MM.1S (cell line): ENCODE measurements at regions not wholly inside any gene's neighbourhood (a gene's known extent, or its start where the extent isn't known, plus 50 kb on each side); places are given as distances from the start of the nearest gene placed in this dataset.

Experiments used
- DNase-seq: peaks from one replicate; pipeline ENCODE4 v3.0.0-alpha.2; 2015
- H2AFZ ChIP-seq: fragments of 300-600 bp; sonication (generic); 2 replicates; pipeline ENCODE4 v1.6.0; 2016; ENCODE audit warnings: antibody characterized with exemption, low read length
- H3F3A ChIP-seq: fragments of 300-600 bp; sonication (generic); 2 replicates; pipeline ENCODE4 v1.6.1; 2016; ENCODE audit warnings: mild to moderate bottlenecking, antibody characterized with exemption, low read length, moderate library complexity, mixed read lengths; ENCODE audit not compliant: insufficient read depth
- H3K27ac ChIP-seq: fragments of 300-600 bp; sonication (generic); 2 replicates; pipeline ENCODE4 v1.5.1; 2016; ENCODE audit warnings: mild to moderate bottlenecking, low read length
- H3K27me3 ChIP-seq: fragments of 300-600 bp; sonication (generic); replicated peaks from 2 replicates; pipeline ENCODE4 v1.6.0; 2016; ENCODE audit warnings: low read length; ENCODE audit not compliant: insufficient read depth
- H3K36me3 ChIP-seq: fragments of 300-600 bp; sonication (generic); replicated peaks from 2 replicates; pipeline ENCODE4 v1.6.1; 2016; ENCODE audit warnings: mild to moderate bottlenecking, low read length, mixed read lengths; ENCODE audit not compliant: insufficient read depth
- H3K4me1 ChIP-seq: fragments of 300-600 bp; sonication (generic); 2 replicates; pipeline ENCODE4 v1.6.1; 2016; ENCODE audit warnings: low read length, mixed read lengths
- H3K4me2 ChIP-seq: fragments of 300-600 bp; sonication (generic); 2 replicates; pipeline ENCODE4 v1.6.0; 2016; ENCODE audit warnings: low read depth, low read length
- H3K4me3 ChIP-seq: fragments of 300-600 bp; sonication (generic); 2 replicates; pipeline ENCODE4 v1.5.1; 2016; ENCODE audit warnings: low read length, mixed read lengths
- H3K79me2 ChIP-seq: fragments of 300-600 bp; sonication (generic); 2 replicates; pipeline ENCODE4 v1.6.1; 2016; ENCODE audit warnings: mixed run types, low read length, mixed read lengths
- H3K9ac ChIP-seq: fragments of 300-600 bp; sonication (generic); 2 replicates; pipeline ENCODE4 v1.6.1; 2016; ENCODE audit warnings: low read length, mixed read lengths
- H3K9me2 ChIP-seq: fragments of 300-600 bp; sonication (generic); replicated peaks from 2 replicates; pipeline ENCODE4 v1.6.1; 2016; ENCODE audit warnings: mild to moderate bottlenecking, low read length, mixed read lengths; ENCODE audit not compliant: insufficient read depth
- H3K9me3 ChIP-seq: fragments of 300-600 bp; sonication (generic); replicated peaks from 2 replicates; pipeline ENCODE4 v1.6.1; 2016; ENCODE audit warnings: mild to moderate bottlenecking, low read length, mixed read lengths; ENCODE audit not compliant: insufficient read depth
- H4K20me1 ChIP-seq: fragments of 300-600 bp; sonication (generic); 2 replicates; pipeline ENCODE4 v1.6.1; 2016; ENCODE audit warnings: mild to moderate bottlenecking, low read length, moderate library complexity, mixed read lengths; ENCODE audit not compliant: insufficient read depth
- EZH2 ChIP-seq: fragments of 300-600 bp; sonication (generic); optimal IDR thresholded peaks from 2 replicates; pipeline ENCODE3; 2017; ENCODE audit warnings: low read depth, mild to moderate bottlenecking, antibody characterized with exemption, low read length, mixed read lengths
- EZH2phosphoT487 ChIP-seq: fragments of 300-600 bp; sonication (generic); IDR thresholded peaks from 2 replicates; pipeline ENCODE4 v1.6.1; 2018; ENCODE audit warnings: antibody characterized with exemption, low read length
- TF ChIP-seq, protein P1 (sequence below): fragments of 300-600 bp; sonication (generic); IDR thresholded peaks from 2 replicates; pipeline ENCODE4 v1.5.1; 2016; ENCODE audit warnings: antibody characterized with exemption, low read length, mixed read lengths

DNA sequence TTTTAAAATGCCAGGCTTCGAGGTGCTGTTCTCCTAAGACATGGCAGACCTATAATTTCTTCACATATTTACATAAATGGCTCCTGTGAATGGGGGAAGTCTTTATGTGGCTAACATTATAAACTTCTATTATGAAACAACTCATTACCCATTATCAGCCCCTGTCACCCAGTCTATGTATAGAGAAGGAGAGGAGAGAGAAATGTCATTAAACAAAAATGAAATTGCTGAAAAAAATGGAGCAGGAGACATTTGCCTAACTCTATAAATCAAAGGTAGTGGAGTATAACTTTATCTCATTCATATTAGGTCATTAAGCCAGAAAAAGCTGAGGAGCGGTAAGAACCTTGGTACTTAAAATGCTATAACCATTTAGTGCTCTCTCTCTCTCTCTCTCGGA is 71.9 kb upstream of the KRR1 start:
- no peak overlapping the region for H3K9ac ChIP-seq
- H3F3A ChIP-seq = no peaks in the 10 kb centered on the region

DNA sequence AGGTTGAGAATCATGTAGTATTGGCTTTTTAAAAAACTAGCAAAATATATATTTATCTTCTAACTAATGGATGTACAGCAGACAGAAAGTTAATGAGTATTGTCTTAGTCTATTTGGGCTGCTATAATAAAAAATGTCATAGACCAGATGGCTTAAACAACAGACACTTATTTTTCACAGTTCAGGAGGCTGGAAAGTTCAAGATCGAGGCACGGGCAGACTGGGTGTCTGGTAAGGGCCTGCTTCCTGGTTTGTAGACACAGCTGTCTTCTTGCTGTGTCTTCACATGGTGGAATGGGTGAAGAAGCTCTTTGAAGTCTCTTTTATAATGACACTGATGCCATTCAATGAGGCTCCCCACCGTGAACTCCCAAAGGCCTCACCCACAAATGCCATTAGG is 70.1 kb upstream of the KRR1 start:
- H3K4me2 ChIP-seq = no peak overlapping the region
- H3K79me2 ChIP-seq = no peaks in the 10 kb centered on the region
- H3K27ac ChIP-seq = no peak overlapping the region
- no peak for DNase-seq
- H3K27me3 ChIP-seq = no peaks in the 10 kb centered on the region
- H3K9me3 ChIP-seq = no peaks in the 10 kb centered on the region
- TF ChIP-seq, protein P1, sequence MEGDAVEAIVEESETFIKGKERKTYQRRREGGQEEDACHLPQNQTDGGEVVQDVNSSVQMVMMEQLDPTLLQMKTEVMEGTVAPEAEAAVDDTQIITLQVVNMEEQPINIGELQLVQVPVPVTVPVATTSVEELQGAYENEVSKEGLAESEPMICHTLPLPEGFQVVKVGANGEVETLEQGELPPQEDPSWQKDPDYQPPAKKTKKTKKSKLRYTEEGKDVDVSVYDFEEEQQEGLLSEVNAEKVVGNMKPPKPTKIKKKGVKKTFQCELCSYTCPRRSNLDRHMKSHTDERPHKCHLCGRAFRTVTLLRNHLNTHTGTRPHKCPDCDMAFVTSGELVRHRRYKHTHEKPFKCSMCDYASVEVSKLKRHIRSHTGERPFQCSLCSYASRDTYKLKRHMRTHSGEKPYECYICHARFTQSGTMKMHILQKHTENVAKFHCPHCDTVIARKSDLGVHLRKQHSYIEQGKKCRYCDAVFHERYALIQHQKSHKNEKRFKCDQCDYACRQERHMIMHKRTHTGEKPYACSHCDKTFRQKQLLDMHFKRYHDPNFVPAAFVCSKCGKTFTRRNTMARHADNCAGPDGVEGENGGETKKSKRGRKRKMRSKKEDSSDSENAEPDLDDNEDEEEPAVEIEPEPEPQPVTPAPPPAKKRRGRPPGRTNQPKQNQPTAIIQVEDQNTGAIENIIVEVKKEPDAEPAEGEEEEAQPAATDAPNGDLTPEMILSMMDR = no peak
- TF ChIP-seq EZH2phosphoT487 = no peak
- no peak for TF ChIP-seq EZH2
- H3K4me1 ChIP-seq = no peaks in the 10 kb centered on the region
- no peak overlapping the region for H2AFZ ChIP-seq
- no peaks in the 10 kb centered on the region for H3F3A ChIP-seq
- H3K9me2 ChIP-seq = no peaks in the 10 kb centered on the region
- no peak overlapping the region for H3K4me3 ChIP-seq
- H3K9ac ChIP-seq = no peak overlapping the region
- H4K20me1 ChIP-seq = no peaks in the 10 kb centered on the region
- no peaks in the 10 kb centered on the region for H3K36me3 ChIP-seq

More for the DNA sequence above, 71.9 kb upstream of the KRR1 start:
- H3K27me3 ChIP-seq = no peaks in the 10 kb centered on the region
- no peaks in the 10 kb centered on the region for H3K9me2 ChIP-seq
- no peaks in the 10 kb centered on the region for H3K4me1 ChIP-seq
- no peak overlapping the region for H3K27ac ChIP-seq
- no peaks in the 10 kb centered on the region for H3K79me2 ChIP-seq
- DNase-seq = no peak
- no peaks in the 10 kb centered on the region for H3K36me3 ChIP-seq
- no peak overlapping the region for H3K4me2 ChIP-seq
- no peaks in the 10 kb centered on the region for H4K20me1 ChIP-seq
- TF ChIP-seq EZH2phosphoT487 (no peak), EZH2 (no peak)
- TF ChIP-seq, protein P1 = no peak
- H2AFZ ChIP-seq = no peak overlapping the region
- H3K9me3 ChIP-seq = no peaks in the 10 kb centered on the region
- H3K4me3 ChIP-seq = no peak overlapping the region

- Histone ChIP-seq H3F3A (no peaks in the 10 kb centered on the region), H4K20me1 (no peaks in the 10 kb centered on the region), H3K4me3 (no peak overlapping the region), H3K9me3 (no peaks in the 10 kb centered on the region), H3K9me2 (no peaks in the 10 kb centered on the region), H3K79me2 (no peaks in the 10 kb centered on the region), H3K4me2 (no peak overlapping the region), H3K27me3 (no peaks in the 10 kb centered on the region), H3K27ac (no peak overlapping the region), H3K4me1 (no peaks in the 10 kb centered on the region), H2AFZ (no peak overlapping the region), H3K36me3 (no peaks in the 10 kb centered on the region), H3K9ac (no peak overlapping the region)
- TF ChIP-seq EZH2 = no peak
- TF ChIP-seq EZH2phosphoT487 = no peak
- TF ChIP-seq, protein P1 = no peak
- DNase-seq = no peak
These were observed 68.1 kb upstream of the KRR1 start for GRCh38 chr12:75579552-75579951.
